ENCODE measurements at regions not wholly inside any gene's neighbourhood (a gene's known extent, or its start where the extent isn't known, plus 50 kb on each side); places are given as distances from the start of the nearest gene placed in this dataset.

- no peak for DNase-seq
Observed at GRCh38 chr18:34648269-34648985, 61.7 kb upstream of the DTNA start.

GRCh38 chr18:34649080-34649479 lies 61.0 kb upstream of the DTNA start:
- DNase-seq = no peak

GRCh38 chr18:34650121-34650545 lies 60.0 kb upstream of the DTNA start:
- DNase-seq = peak; percentile 3

GRCh38 chr18:34651586-34652369 lies 58.3 kb upstream of the DTNA start:
- no peak for DNase-seq

- no peak for DNase-seq
Observed at GRCh38 chr18:34655131-34655530, 55.0 kb upstream of the DTNA start.

GRCh38 chr18:34657860-34658500 lies 52.1 kb upstream of the DTNA start:
- DNase-seq = no peak

- peak; percentile 96 for DNase-seq
Observed at GRCh38 chr18:34659579-34660517, 50.2 kb upstream of the DTNA start.

Data from EL (cell line).